ENCODE measurements at regions not wholly inside any gene's neighbourhood (a gene's known extent, or its start where the extent isn't known, plus 50 kb on each side); places are given as distances from the start of the nearest gene placed in this dataset.

GRCh38 chr13:74048756-74049155 lies 85.4 kb downstream of the KLF12 start:
- no peak for ATAC-seq
- no peaks in the 10 kb centered on the region for H3K27me3 ChIP-seq (ENCODE audit: control insufficient read depth, insufficient read depth, low read length)
- no TSS peak for BruUV-seq (replicated peaks)
- no peak for TF ChIP-seq POLR2AphosphoS5 (IDR thresholded peaks at IDR 0.05; ENCODE audit: low read depth, low read length)
- no peak for TF ChIP-seq SIN3A (IDR thresholded peaks at IDR 0.05; ENCODE audit: borderline replicate concordance, insufficient read depth, low read depth, low read length)
- TF ChIP-seq TCF7L2 (IDR thresholded peaks at IDR 0.05; ENCODE audit: low read depth, low read length) = no peak
- TF ChIP-seq CTCF (IDR thresholded peaks at IDR 0.05) = no peak
- TF ChIP-seq REST (IDR thresholded peaks at IDR 0.05; ENCODE audit: insufficient read depth in 1 of 2, low read depth in 2 of 2, low read length in 1 of 2) = no peak
- ChIA-PET CTCF (no interaction called here), POLR2A (no interaction called here)
- in situ Hi-C loops (cut with HindIII; ENCODE audit: low pct_unique_long_range_greater_than_20kb, low sequenced_read_pairs) = no loop called here
- no peak for DNase-seq (ENCODE audit: low read depth, low spot score)
- no peaks in the 10 kb centered on the region for H3K4me1 ChIP-seq (ENCODE audit: control insufficient read depth, insufficient read depth, low read length)
- intact Hi-C loops (cut with micrococcal nuclease; ENCODE audit: unreplicated experiment) = no loop called here
- no peaks in the 10 kb centered on the region for H3K36me3 ChIP-seq (ENCODE audit: control insufficient read depth, insufficient read depth, low read length)
- H3K4me3 ChIP-seq (ENCODE audit: low read depth in 2 of 2, low read length in 2 of 2) = no peak overlapping the region
- H3K9me3 ChIP-seq (ENCODE audit: control insufficient read depth, insufficient read depth, low read depth, low read length) = no peaks in the 10 kb centered on the region
- no peak overlapping the region for H3K27ac ChIP-seq (ENCODE audit: low read length)

DNA sequence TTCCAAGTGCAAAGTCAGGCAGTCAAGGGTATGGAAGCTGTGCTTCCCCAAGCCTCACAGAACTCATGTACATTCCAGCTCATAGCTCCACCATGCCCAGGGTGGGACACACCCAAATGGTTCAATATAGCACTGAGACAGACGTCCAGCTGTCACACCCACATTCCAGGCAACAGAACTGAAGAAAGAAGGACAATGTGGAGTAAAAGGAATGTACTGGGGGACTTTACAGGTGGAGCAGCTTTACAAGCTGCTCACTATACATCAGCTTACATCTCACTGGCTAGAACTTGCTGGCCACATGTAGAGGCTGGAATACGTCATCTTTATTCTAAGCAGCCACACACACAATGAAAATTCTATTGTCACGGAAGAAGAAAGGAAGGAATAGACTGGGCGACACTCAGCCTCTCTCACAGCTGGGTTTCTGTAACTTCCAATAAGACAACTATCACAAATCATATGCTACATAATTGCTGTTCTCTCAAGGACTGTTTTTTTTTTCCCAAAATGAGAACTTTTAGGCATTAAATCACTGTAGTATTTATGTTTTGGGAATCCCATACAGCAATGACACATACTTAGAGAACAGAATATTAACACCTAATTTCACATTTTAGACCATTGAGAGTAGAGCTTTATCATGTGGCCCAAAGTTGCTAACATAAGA lies 86.1 kb downstream of the KLF12 start:
- DNase-seq (ENCODE audit: low read depth, low spot score) (no peak), ATAC-seq (no peak)
- no peaks in the 10 kb centered on the region for H3K36me3 ChIP-seq (ENCODE audit: control insufficient read depth, insufficient read depth, low read length)
- H3K9me3 ChIP-seq (ENCODE audit: control insufficient read depth, insufficient read depth, low read depth, low read length) = no peaks in the 10 kb centered on the region
- no peak overlapping the region for H3K4me3 ChIP-seq (ENCODE audit: low read depth in 2 of 2, low read length in 2 of 2)
- no peak overlapping the region for H3K27ac ChIP-seq (ENCODE audit: low read length)
- BruUV-seq (replicated peaks) = no TSS peak
- ChIA-PET POLR2A (no interaction called here), CTCF (no interaction called here)
- no peaks in the 10 kb centered on the region for H3K27me3 ChIP-seq (ENCODE audit: control insufficient read depth, insufficient read depth, low read length)
- TF ChIP-seq CTCF (IDR thresholded peaks at IDR 0.05) = no peak
- in situ Hi-C loops (cut with HindIII; ENCODE audit: low pct_unique_long_range_greater_than_20kb, low sequenced_read_pairs) (no loop called here), intact Hi-C loops (cut with micrococcal nuclease; ENCODE audit: unreplicated experiment) (no loop called here)
- H3K4me1 ChIP-seq (ENCODE audit: control insufficient read depth, insufficient read depth, low read length) = no peaks in the 10 kb centered on the region
